ENCODE measurements at regions not wholly inside any gene's neighbourhood (a gene's known extent, or its start where the extent isn't known, plus 50 kb on each side); places are given as distances from the start of the nearest gene placed in this dataset.

GRCh38 chr13:44756276-44756810 lies 180.2 kb upstream of the TSC22D1 start:
- peaks cover 0 to 11% (median 0%) of the 10 kb centered on the region in 6 donors for H3K4me1 ChIP-seq
- no peak overlapping the region for H3K4me3 ChIP-seq
- intact Hi-C loops (cut with DNase I; ENCODE audit: low total_unique reads) = no loop called here
- H3K27me3 ChIP-seq (replicated peaks in 1 of 7) = no peaks in the 10 kb centered on the region
- peak overlapping the region in 6 of 8 donors; percentile 34 to 78 (median 50) for H3K27ac ChIP-seq
- TF ChIP-seq, protein P1, sequence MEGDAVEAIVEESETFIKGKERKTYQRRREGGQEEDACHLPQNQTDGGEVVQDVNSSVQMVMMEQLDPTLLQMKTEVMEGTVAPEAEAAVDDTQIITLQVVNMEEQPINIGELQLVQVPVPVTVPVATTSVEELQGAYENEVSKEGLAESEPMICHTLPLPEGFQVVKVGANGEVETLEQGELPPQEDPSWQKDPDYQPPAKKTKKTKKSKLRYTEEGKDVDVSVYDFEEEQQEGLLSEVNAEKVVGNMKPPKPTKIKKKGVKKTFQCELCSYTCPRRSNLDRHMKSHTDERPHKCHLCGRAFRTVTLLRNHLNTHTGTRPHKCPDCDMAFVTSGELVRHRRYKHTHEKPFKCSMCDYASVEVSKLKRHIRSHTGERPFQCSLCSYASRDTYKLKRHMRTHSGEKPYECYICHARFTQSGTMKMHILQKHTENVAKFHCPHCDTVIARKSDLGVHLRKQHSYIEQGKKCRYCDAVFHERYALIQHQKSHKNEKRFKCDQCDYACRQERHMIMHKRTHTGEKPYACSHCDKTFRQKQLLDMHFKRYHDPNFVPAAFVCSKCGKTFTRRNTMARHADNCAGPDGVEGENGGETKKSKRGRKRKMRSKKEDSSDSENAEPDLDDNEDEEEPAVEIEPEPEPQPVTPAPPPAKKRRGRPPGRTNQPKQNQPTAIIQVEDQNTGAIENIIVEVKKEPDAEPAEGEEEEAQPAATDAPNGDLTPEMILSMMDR (IDR thresholded peaks at IDR 0.05 in 8 of 11, conservative IDR thresholded peaks at IDR 0.05 in 3 of 11) = no peak
- TF ChIP-seq POLR2AphosphoS5 (IDR thresholded peaks at IDR 0.05) = no peak
- no peak for TF ChIP-seq POLR2A (IDR thresholded peaks at IDR 0.05)
- no peaks in the 10 kb centered on the region for H3K36me3 ChIP-seq
- no peak for DNase-seq
- 55 to 62% (median 58%) methylated on average over 4 of the region's 4 CpGs for WGBS, 5 donors
- H3K9me3 ChIP-seq = no peaks in the 10 kb centered on the region

GRCh38 chr13:44755872-44756271 lies 179.7 kb upstream of the TSC22D1 start:
- intact Hi-C loops (cut with DNase I; ENCODE audit: low total_unique reads) = no loop called here
- TF ChIP-seq POLR2AphosphoS5 (IDR thresholded peaks at IDR 0.05) = no peak
- TF ChIP-seq POLR2A (IDR thresholded peaks at IDR 0.05) = no peak
- TF ChIP-seq, protein P1 (IDR thresholded peaks at IDR 0.05 in 8 of 11, conservative IDR thresholded peaks at IDR 0.05 in 3 of 11) = no peak
- no peak for DNase-seq
- peaks cover 0 to 11% (median 0%) of the 10 kb centered on the region in 6 donors for H3K4me1 ChIP-seq
- no peak overlapping the region for H3K4me3 ChIP-seq
- WGBS, 5 donors = 87 to 89% (median 89%) methylated on average over 6 of the region's 6 CpGs
- no peaks in the 10 kb centered on the region for H3K9me3 ChIP-seq
- no peaks in the 10 kb centered on the region for H3K27me3 ChIP-seq (replicated peaks in 1 of 7)
- peak overlapping the region in 6 of 8 donors; percentile 34 to 78 (median 50) for H3K27ac ChIP-seq
- H3K36me3 ChIP-seq = no peaks in the 10 kb centered on the region

DNA sequence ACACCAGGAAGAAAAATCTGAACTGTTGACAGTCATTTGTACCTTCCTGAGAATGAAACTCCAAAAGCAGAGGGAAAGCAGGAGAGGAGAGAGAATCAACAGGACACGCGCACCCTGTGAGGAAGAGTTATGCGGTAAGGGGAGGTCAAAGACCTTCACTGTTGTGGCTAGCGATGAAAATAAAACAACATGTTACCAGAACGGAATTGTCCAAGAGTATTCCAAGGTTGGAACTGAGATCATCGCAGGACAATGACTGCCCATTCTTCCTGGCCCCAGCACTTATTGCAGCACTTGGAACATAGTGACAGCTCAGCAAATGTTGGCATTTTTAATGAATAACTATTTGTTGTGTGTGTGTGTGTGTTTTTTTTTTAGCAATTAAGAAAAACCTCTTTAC lies 176.0 kb upstream of the TSC22D1 start:
- peak in 1 of 3 donors; percentile 39 for TF ChIP-seq POLR2A (IDR thresholded peaks at IDR 0.05)
- TF ChIP-seq, protein P1 (IDR thresholded peaks at IDR 0.05 in 8 of 11, conservative IDR thresholded peaks at IDR 0.05 in 3 of 11) = no peak
- TF ChIP-seq POLR2AphosphoS5 (IDR thresholded peaks at IDR 0.05) = peak in 1 of 3 donors; percentile 77

DNA sequence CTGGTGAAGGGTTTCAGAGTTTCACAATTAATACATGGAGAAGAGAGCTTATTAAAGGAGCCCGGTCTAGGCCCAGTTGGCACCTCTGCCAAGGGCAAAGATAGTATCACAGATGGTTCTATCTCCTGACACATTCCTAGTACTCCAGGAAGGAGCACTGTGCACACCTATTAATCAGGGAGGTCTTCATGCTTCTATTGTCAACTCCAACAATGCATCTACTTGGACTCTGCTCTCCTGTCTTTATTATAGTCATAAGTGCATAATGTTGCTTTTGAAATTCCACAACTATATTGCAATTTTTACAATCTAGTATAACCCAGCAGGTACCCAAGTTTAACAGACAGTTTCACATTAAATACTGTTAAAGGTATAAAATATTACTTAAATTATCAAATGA lies 174.5 kb upstream of the TSC22D1 start:
- Histone ChIP-seq H3K4me1 (no peaks in the 10 kb centered on the region), H3K27ac (no peak overlapping the region), H3K9me3 (no peaks in the 10 kb centered on the region), H3K36me3 (no peaks in the 10 kb centered on the region), H3K27me3 (replicated peaks in 1 of 7) (no peaks in the 10 kb centered on the region), H3K4me3 (no peak overlapping the region)
- intact Hi-C loops (cut with DNase I; ENCODE audit: low total_unique reads) = no loop called here
- TF ChIP-seq, protein P1 (IDR thresholded peaks at IDR 0.05 in 8 of 11, conservative IDR thresholded peaks at IDR 0.05 in 3 of 11) = no peak
- TF ChIP-seq POLR2A (IDR thresholded peaks at IDR 0.05) (no peak), POLR2AphosphoS5 (IDR thresholded peaks at IDR 0.05) (no peak)
- WGBS, 5 donors = 69 to 93% (median 79%) methylated on average over 1 of the region's 1 CpG
- no peak for DNase-seq

More for the DNA sequence above, 176.0 kb upstream of the TSC22D1 start:
- no peak overlapping the region for H3K4me3 ChIP-seq
- no peaks in the 10 kb centered on the region for H3K36me3 ChIP-seq
- WGBS, 5 donors = 69 to 85% (median 81%) methylated on average over 6 of the region's 6 CpGs
- peak overlapping the region in 7 of 8 donors; percentile 47 to 84 (median 72) for H3K27ac ChIP-seq
- no peak for DNase-seq
- no peaks in the 10 kb centered on the region for H3K9me3 ChIP-seq
- peaks cover 0 to 8% (median 0%) of the 10 kb centered on the region in 6 donors for H3K4me1 ChIP-seq
- H3K27me3 ChIP-seq (replicated peaks in 1 of 7) = no peaks in the 10 kb centered on the region
- intact Hi-C loops (cut with DNase I; ENCODE audit: low total_unique reads) = no loop called here

All from spleen (tissue), 11 donors.